ENCODE measurements at regions not wholly inside any gene's neighbourhood (a gene's known extent, or its start where the extent isn't known, plus 50 kb on each side); places are given as distances from the start of the nearest gene placed in this dataset.

DNA sequence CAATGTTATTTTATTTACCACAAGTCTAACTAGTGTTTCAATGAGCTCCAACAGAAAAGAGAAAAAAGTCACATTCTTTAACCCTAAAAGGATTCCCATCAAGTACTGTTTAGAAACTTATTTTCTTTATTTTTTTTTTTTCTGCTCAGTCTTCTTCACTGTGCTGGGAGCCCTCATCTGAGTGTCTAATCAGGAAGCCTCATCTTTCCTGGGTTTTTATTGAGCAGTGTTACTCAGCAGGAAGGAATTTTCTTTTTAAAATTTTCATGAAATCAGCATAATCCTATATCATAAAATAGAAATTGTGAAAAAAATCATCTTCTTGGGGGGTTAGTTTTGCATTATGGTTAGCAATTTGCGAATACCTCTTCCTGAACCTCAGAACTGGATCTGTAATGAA lies 453.8 kb downstream of the CDH2 start:
- no peak for TF ChIP-seq CTCF (IDR thresholded peaks at IDR 0.05)
- TF ChIP-seq POLR2AphosphoS5 (IDR thresholded peaks at IDR 0.05), result no peak
